ENCODE measurements at regions not wholly inside any gene's neighbourhood (a gene's known extent, or its start where the extent isn't known, plus 50 kb on each side); places are given as distances from the start of the nearest gene placed in this dataset.

- ATAC-seq (no peak), DNase-seq (no peak)
- intact Hi-C loops (cut with micrococcal nuclease), result no loop called here
Measured at GRCh38 chr16:6246266-6246665, 1086.4 kb upstream of the RBFOX1 start.

DNA sequence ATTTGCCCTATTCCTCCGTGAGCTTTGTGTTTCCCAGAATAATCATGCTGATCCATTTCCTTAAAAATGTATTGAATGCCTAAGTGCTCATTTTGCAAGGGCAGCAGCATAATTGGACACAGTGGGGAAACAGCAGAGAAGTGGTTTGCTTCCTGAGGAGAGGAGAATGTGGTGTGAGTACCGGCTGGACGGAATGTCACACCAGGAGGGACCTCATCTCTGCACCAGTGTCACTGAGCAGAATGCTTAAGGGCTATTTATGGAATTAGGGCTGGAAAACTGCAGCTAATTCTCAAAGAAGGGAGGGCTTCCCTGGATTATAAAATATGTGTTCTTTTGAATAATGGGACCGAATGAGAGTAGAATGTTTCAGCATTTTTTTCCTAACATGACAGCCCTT lies 1100.6 kb upstream of the RBFOX1 start:
- ATAC-seq (no peak), DNase-seq (no peak)
- intact Hi-C loops (cut with micrococcal nuclease), result no loop called here

DNA sequence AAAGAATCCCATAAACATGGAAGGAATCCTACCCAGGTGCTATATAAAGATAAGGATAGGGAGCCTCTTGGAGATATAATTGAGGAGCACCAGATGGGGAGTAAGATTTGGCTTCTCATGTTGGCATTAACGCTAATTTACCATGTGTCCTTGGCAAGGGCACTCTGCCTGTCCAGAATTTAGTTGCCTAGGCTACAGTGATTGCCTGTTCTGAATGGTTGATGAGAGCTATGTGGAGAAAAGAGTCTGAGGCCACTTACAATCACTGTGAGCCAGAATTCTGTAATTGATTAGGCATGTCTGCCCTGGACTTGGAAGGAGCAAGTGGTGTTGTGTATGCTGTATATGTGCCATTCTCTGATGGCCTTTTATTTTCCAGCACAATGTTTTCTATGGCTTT lies 1101.2 kb upstream of the RBFOX1 start:
- no peak for DNase-seq
- intact Hi-C loops (cut with micrococcal nuclease), result no loop called here
- no peak for ATAC-seq

GRCh38 chr16:6229186-6229585 lies 1103.5 kb upstream of the RBFOX1 start:
- intact Hi-C loops (cut with micrococcal nuclease), result no loop called here
- ATAC-seq (no peak), DNase-seq (no peak)

GRCh38 chr16:6218855-6219254 lies 1113.8 kb upstream of the RBFOX1 start:
- DNase-seq (no peak), ATAC-seq (no peak)
- intact Hi-C loops (cut with micrococcal nuclease), result no loop called here

- intact Hi-C loops (cut with micrococcal nuclease), result no loop called here
- no peak for ATAC-seq
- no peak for DNase-seq
Measured at GRCh38 chr16:6216836-6217235, 1115.8 kb upstream of the RBFOX1 start.

- ATAC-seq, result no peak
- intact Hi-C loops (cut with micrococcal nuclease), result no loop called here
- no peak for DNase-seq
Measured at GRCh38 chr16:6211644-6212043, 1114.0 kb upstream of the EEF2KMT start.

DNA sequence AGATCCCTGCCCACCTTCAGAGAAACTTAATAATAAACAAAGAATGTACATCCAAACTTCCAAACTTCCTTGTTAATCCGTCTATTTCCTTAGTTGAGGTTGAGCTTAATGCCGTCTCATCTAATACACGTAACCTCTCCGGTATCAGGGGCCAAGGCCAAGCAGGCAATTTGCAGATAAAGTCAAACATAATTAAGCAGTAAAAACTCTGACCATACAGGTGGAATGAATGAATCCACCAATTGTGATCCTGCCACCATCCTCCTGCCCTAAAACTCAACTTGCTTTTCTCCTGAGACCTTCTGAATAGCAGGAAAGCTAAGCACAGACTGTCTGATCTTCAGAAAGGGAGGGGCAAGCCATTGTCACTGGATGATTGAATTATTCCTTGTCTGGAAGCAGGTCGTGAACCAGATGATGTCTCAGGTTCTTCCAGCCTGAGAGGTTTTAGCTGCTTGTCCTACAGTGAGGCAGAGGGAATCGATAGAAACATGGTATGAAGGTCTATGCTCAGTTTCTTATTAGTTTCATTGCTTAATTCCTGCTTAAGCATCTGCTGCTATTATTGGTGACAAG lies 1111.8 kb upstream of the EEF2KMT start:
- intact Hi-C loops (cut with micrococcal nuclease), result no loop called here

GRCh38 chr16:6207580-6207979 lies 1110.0 kb upstream of the EEF2KMT start:
- DNase-seq, result no peak
- ATAC-seq, result no peak
- intact Hi-C loops (cut with micrococcal nuclease), result no loop called here

More for the DNA sequence above, 1111.8 kb upstream of the EEF2KMT start:
- ATAC-seq, result no peak
- DNase-seq, result no peak

GRCh38 chr16:6207124-6207523 lies 1109.5 kb upstream of the EEF2KMT start:
- intact Hi-C loops (cut with micrococcal nuclease), result no loop called here
- no peak for ATAC-seq
- no peak for DNase-seq

- intact Hi-C loops (cut with micrococcal nuclease), result no loop called here
- ATAC-seq, result no peak
- no peak for DNase-seq
Measured at GRCh38 chr16:6206080-6206479, 1108.5 kb upstream of the EEF2KMT start.

GRCh38 chr16:6204945-6205344 lies 1107.3 kb upstream of the EEF2KMT start:
- no peak for DNase-seq
- intact Hi-C loops (cut with micrococcal nuclease), result no loop called here
- no peak for ATAC-seq

GRCh38 chr16:6200861-6201260 lies 1103.3 kb upstream of the EEF2KMT start:
- no peak for ATAC-seq
- no peak for DNase-seq
- intact Hi-C loops (cut with micrococcal nuclease), result no loop called here

DNA sequence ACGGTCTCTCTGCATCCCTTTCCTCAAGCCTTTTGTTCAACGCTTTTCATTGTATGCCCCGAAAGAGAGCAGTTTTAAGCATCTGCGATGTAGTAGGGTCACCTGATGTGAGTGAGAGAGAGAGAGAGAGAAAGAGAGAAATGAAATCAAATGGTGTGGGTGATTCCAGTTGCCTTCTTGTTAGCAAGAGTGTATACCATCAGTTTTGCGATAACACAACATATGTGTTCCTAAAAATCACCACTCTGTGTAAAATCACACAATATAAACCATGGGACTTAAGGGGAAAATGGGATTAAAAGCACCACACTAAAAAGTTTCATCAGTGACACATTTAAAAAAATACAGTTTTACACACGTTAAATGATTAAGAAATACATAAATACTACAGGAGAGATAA lies 1102.7 kb upstream of the EEF2KMT start:
- intact Hi-C loops (cut with micrococcal nuclease), result no loop called here

DNA sequence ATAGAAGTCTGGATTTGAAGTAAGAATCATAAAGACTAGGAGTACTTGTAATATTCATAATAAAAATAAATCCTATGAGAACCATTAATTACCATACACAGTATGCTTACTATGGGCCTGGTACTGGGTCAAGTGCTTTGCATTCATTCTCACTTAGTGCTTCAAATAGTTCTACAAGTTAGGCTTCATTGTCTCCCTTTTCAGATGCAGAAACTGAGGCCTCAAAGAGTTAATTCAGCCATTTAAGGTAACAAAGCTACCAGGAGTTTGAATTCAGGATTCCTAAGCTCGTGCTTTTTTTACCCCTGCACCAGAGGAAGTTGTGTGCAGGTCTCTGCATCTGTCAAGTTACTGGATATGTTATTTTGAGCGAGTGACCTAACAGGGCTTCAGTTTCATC lies 1098.4 kb upstream of the EEF2KMT start:
- ATAC-seq (no peak), DNase-seq (no peak)
- intact Hi-C loops (cut with micrococcal nuclease), result no loop called here

More for the DNA sequence above, 1102.7 kb upstream of the EEF2KMT start:
- no peak for DNase-seq
- ATAC-seq, result no peak

DNA sequence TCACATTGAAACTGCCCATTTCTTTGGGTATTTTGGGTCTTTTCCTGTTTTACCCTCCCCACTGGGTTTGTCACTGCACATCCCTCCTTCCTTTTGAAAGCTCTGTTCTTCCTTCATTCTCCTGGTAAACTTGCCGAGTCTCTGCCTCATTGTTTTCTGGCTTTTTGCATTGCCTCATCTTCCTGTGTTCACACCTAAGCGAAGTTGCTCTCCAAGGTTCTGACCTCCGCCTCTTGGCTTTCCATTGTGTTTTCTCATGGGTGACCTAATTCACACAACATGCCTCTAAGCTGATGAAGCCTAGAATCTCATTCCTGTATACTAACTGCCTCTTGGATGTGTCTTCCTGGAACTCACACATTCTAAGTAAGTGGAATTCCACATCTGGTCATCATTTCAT lies 1096.1 kb upstream of the EEF2KMT start:
- intact Hi-C loops (cut with micrococcal nuclease), result no loop called here
- no peak for DNase-seq
- no peak for ATAC-seq

- no peak for ATAC-seq
- intact Hi-C loops (cut with micrococcal nuclease), result no loop called here
- DNase-seq, result no peak
Measured at GRCh38 chr16:6192984-6193383, 1095.4 kb upstream of the EEF2KMT start.

GRCh38 chr16:6192532-6192931 lies 1094.9 kb upstream of the EEF2KMT start:
- intact Hi-C loops (cut with micrococcal nuclease), result no loop called here
- ATAC-seq (no peak), DNase-seq (no peak)

DNA sequence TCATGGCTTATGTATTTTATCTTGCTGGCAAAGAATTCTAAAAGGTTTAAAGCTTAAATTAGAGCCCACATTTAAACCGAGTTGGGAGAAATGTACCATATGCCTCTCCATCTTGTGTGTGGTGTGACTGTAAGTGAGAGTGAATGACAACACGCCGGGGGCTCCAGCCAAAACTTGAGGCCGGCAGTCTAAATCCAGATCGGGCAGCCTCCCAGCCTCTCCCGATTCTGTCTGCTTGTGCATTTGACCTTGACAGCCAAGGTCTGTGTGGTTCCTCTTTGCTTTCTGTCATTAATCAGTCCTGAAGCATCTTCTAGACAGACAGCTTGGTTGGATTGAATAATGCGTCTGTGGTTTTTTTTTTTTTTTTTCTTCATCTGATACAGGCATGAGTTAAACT lies 1093.2 kb upstream of the EEF2KMT start:
- DNase-seq, result no peak
- intact Hi-C loops (cut with micrococcal nuclease), result no loop called here
- ATAC-seq, result no peak

- ATAC-seq, result no peak
- intact Hi-C loops (cut with micrococcal nuclease), result no loop called here
- DNase-seq, result no peak
Measured at GRCh38 chr16:6189216-6189615, 1091.6 kb upstream of the EEF2KMT start.

GRCh38 chr16:6177616-6178180 lies 1080.1 kb upstream of the EEF2KMT start:
- no peak for ATAC-seq
- no peak for DNase-seq
- intact Hi-C loops (cut with micrococcal nuclease), result no loop called here

- ATAC-seq (no peak), DNase-seq (no peak)
- intact Hi-C loops (cut with micrococcal nuclease), result no loop called here
Measured at GRCh38 chr16:6170022-6170421, 1072.4 kb upstream of the EEF2KMT start.
